Neural cell (in vitro differentiated cells): ENCODE measurements at regions not wholly inside any gene's neighbourhood (a gene's known extent, or its start where the extent isn't known, plus 50 kb on each side); places are given as distances from the start of the nearest gene placed in this dataset.

Source experiments
- CTCF ChIP-seq: fragments of 450-650 bp; IDR thresholded peaks from 2 replicates; pipeline ENCODE4 v1.5.1; 2014; ENCODE audit warnings: antibody characterized with exemption, mild to moderate bottlenecking, moderate library complexity; ENCODE audit not compliant: poor library complexity, severe bottlenecking
- EZH2 ChIP-seq: fragments of 200-600, 300-800 bp; shearing (Covaris generic), sonication (generic); IDR thresholded peaks from 2 replicates; pipeline ENCODE4 v1.6.1; 2014; ENCODE audit warnings: antibody characterized with exemption, low read length, borderline replicate concordance, mild to moderate bottlenecking; ENCODE audit not compliant: insufficient read depth, poor library complexity, severe bottlenecking
- POLR2AphosphoS5 ChIP-seq: IDR thresholded peaks from 2 replicates; pipeline ENCODE4 v1.6.1; 2012
- RAD21 ChIP-seq: fragments of 450-650 bp; conservative IDR thresholded peaks from 2 replicates; pipeline ENCODE4 v1.6.1; 2014; ENCODE audit warnings: antibody characterized with exemption, mild to moderate bottlenecking, moderate library complexity

DNA sequence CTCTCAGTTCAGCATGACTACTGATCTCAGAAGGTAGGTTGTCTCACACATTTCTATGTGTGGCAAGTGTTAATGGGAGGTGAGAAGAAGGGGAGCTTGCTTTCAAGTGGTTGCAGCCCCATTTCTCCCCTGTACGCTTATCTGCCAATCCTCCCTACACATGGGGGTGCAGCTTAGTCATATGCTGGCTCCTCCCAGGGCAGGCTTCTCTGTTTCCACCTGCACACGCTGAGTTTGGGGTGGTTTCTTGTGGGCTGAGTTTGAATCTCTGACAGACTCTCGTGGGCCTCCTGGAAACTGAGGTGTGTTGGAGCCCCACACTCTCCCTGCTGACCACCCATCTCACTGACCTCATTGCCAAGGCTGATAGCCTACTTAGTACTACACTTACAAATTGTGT is 435.8 kb upstream of the MTPN start:
- TF ChIP-seq EZH2 (no peak), CTCF (no peak), POLR2AphosphoS5 (no peak), RAD21 (no peak)
